ENCODE measurements at regions not wholly inside any gene's neighbourhood (a gene's known extent, or its start where the extent isn't known, plus 50 kb on each side); places are given as distances from the start of the nearest gene placed in this dataset.

DNA sequence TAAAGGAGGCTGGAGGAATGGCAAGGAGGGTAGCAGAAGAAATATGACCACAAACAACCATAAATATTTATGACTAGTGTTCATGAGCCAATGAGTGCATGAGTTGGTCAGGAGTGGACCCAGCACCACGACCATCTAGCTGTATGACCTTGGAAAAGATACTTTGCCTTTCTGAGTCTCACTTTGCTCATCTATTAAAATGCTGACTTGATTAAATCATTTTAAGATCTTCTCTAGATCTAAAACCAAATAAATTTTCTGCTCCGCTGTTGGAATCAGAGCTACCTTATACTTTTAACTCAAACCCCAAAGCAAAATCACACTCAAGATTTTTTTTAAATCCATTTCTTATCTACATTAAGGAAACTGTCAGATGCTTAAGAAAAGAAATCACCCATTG is 207.0 kb downstream of the GPAM start:
- Histone ChIP-seq H3K4me3 (no peak overlapping the region), H3K36me3 (ENCODE audit: low read depth) (no peaks in the 10 kb centered on the region), H3K9me3 (no peaks in the 10 kb centered on the region), H3K4me1 (ENCODE audit: low read depth) (no peaks in the 10 kb centered on the region)
- intact Hi-C loops (cut with DNase I, micrococcal nuclease): no loop called here
- DNase-seq: no peak
- TF ChIP-seq, protein P1, sequence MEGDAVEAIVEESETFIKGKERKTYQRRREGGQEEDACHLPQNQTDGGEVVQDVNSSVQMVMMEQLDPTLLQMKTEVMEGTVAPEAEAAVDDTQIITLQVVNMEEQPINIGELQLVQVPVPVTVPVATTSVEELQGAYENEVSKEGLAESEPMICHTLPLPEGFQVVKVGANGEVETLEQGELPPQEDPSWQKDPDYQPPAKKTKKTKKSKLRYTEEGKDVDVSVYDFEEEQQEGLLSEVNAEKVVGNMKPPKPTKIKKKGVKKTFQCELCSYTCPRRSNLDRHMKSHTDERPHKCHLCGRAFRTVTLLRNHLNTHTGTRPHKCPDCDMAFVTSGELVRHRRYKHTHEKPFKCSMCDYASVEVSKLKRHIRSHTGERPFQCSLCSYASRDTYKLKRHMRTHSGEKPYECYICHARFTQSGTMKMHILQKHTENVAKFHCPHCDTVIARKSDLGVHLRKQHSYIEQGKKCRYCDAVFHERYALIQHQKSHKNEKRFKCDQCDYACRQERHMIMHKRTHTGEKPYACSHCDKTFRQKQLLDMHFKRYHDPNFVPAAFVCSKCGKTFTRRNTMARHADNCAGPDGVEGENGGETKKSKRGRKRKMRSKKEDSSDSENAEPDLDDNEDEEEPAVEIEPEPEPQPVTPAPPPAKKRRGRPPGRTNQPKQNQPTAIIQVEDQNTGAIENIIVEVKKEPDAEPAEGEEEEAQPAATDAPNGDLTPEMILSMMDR (IDR thresholded peaks at IDR 0.05): no peak
- ATAC-seq: no peak

GRCh38 chr10:111984057-111984456 is 199.5 kb downstream of the GPAM start:
- no peak overlapping the region for H3K4me3 ChIP-seq
- ATAC-seq (no peak), DNase-seq (no peak)
- no peaks in the 10 kb centered on the region for H3K9me3 ChIP-seq
- H3K36me3 ChIP-seq (ENCODE audit: low read depth): no peaks in the 10 kb centered on the region
- TF ChIP-seq, protein P1 (IDR thresholded peaks at IDR 0.05): no peak
- H3K4me1 ChIP-seq (ENCODE audit: low read depth): no peaks in the 10 kb centered on the region
- intact Hi-C loops (cut with DNase I, micrococcal nuclease): no loop called here

DNA sequence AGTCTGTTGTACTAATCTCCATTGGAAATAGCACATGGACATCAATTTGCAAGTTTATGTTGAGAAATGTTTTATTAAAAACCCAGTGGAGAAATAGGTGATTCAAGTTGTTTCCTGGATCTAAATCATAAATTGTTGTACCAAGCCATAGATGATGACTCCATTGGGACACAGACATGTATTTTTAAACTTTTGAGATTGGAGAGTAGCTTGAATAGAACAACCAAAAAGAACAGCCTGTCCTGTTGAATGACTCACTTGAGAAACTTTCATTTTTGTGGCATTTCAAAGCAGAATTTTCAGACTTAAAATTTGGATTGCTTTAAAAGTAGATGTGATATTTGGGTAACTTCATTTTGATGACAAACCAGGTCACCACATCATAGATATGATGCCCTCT is 197.5 kb downstream of the GPAM start:
- intact Hi-C loops (cut with DNase I, micrococcal nuclease): no loop called here
- H3K4me3 ChIP-seq: no peak overlapping the region
- H3K36me3 ChIP-seq (ENCODE audit: low read depth): no peaks in the 10 kb centered on the region
- no peaks in the 10 kb centered on the region for H3K4me1 ChIP-seq (ENCODE audit: low read depth)
- no peaks in the 10 kb centered on the region for H3K9me3 ChIP-seq
- no peak for ATAC-seq
- TF ChIP-seq, protein P1 (IDR thresholded peaks at IDR 0.05): no peak
- DNase-seq: no peak

- Histone ChIP-seq H3K4me1 (ENCODE audit: low read depth) (no peaks in the 10 kb centered on the region), H3K4me3 (no peak overlapping the region), H3K9me3 (no peaks in the 10 kb centered on the region), H3K36me3 (ENCODE audit: low read depth) (no peaks in the 10 kb centered on the region)
- TF ChIP-seq, protein P1 (IDR thresholded peaks at IDR 0.05): no peak
- DNase-seq (no peak), ATAC-seq (no peak)
- intact Hi-C loops (cut with DNase I, micrococcal nuclease): no loop called here
These were observed 194.9 kb downstream of the GPAM start for GRCh38 chr10:111988646-111989045.

DNA sequence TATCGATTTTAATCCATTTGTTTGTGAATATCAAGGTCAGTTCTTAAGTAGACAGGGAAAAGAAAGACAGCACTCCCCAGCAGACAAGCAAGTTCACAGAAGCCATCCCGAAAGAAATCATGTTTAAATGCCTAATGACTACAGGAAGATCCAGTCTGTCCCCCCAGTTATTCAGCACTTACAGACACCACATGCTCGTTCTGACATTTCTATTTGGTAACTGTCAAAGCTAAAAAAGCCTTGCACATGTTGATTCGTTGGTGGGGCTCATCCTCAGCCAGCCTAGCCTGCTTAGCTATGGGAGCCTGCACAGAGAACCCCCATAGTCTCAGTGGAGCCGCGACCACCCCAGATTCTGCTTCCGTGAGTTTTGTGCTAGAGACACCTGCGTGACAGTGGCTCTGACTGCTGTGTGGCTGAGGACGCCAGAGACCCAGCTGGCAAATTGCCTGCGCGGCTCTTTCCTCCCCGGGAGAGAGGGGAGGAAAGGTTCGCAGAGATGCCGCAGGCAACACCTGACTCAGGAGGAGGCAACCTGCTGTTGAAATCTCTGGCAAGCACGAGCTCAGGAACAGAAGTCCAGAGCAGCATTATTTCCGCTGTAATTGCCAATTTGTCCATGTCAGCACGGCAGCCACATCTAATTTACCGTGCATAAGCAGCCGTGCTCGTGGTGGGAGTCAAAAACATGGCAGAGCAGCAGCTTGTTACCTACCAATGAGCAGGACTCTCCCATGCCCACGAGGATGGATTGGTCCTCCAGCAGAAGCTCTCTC is 194.2 kb downstream of the GPAM start:
- Histone ChIP-seq H3K9me3 (no peaks in the 10 kb centered on the region), H3K4me1 (ENCODE audit: low read depth) (no peaks in the 10 kb centered on the region), H3K4me3 (no peak overlapping the region), H3K36me3 (ENCODE audit: low read depth) (no peaks in the 10 kb centered on the region)
- ATAC-seq: no peak
- TF ChIP-seq, protein P1 (IDR thresholded peaks at IDR 0.05): no peak
- intact Hi-C loops (cut with DNase I, micrococcal nuclease): no loop called here
- no peak for DNase-seq

All from mucosa of descending colon (tissue), 3 donors.